ENCODE measurements at regions not wholly inside any gene's neighbourhood (a gene's known extent, or its start where the extent isn't known, plus 50 kb on each side); places are given as distances from the start of the nearest gene placed in this dataset.
"Not testable (repeated sequence)": the region's sequence is repeated elsewhere in the genome, so short reads cannot be mapped to it uniquely, and the experiment has no call there.

GRCh38 chr1:242914729-242915128 lies 340.4 kb downstream of the CEP170 start:
- not testable (repeated sequence) for DNase-seq (ENCODE audit: low read depth in 3 of 3, low spot score in 2 of 3)

- DNase-seq (ENCODE audit: low read depth in 3 of 3, low spot score in 2 of 3): not testable (repeated sequence)
Measured at GRCh38 chr1:242912855-242913254, 342.2 kb downstream of the CEP170 start.

GRCh38 chr1:242900558-242900957 lies 354.5 kb downstream of the CEP170 start:
- not testable (repeated sequence) for DNase-seq (ENCODE audit: low read depth in 3 of 3, low spot score in 2 of 3)

DNA sequence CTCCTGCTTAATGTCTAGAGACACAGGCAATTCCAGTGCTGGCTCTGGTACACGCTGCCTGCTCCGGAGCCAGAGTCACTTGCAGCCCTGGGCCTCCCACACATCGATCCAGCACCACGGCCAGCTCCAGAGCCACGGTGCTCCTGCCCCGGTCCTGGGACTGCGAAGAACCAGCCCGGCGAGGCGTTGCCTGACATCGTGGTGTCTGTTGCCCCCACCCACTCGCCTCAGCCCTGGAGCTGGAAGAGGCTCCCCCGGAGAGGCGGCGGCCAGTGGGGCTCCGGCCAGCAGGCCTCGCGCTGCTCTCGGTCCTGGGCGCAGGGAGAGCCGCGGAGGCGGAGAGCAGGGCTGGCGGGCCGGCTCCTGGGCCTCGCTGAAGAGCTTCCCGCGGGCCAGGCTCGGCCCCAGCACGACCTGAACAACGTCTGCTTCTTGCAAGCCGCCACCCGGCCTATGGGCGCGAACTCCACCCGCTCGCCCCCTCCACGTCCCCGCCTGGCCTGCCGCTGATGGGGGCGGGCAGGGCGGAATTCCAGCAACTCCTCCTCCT lies 364.8 kb downstream of the CEP170 start:
- DNase-seq (ENCODE audit: low read depth in 3 of 3, low spot score in 2 of 3): peak in 2 of 3 donors; percentile 2 to 10

DNA sequence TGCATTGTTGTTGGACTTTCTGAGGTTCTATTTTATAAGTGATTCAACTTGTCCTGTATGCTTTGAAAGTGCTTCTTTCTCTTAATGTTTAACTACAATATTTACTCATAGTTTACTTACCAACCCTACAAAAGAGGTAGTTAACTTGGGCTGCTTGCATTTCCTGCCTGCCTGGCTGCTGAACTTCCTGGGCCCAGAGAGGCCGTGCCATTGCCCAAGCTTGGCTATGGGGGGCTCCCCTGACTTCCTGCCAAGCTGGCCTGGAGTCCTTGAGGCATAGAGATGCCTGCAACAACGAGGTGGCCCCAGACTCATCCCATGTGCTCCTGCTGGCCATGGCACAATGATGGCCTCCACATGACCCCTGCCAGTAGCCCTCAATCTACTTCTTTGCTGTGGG lies 361.6 kb upstream of the PLD5 start:
- DNase-seq (ENCODE audit: low read depth in 3 of 3, low spot score in 2 of 3): no peak

GRCh38 chr1:242880022-242880421 lies 355.5 kb upstream of the PLD5 start:
- DNase-seq (ENCODE audit: low read depth in 3 of 3, low spot score in 2 of 3): not testable (repeated sequence)

GRCh38 chr1:242877743-242878142 lies 353.2 kb upstream of the PLD5 start:
- no peak for DNase-seq (ENCODE audit: low read depth in 3 of 3, low spot score in 2 of 3)

DNA sequence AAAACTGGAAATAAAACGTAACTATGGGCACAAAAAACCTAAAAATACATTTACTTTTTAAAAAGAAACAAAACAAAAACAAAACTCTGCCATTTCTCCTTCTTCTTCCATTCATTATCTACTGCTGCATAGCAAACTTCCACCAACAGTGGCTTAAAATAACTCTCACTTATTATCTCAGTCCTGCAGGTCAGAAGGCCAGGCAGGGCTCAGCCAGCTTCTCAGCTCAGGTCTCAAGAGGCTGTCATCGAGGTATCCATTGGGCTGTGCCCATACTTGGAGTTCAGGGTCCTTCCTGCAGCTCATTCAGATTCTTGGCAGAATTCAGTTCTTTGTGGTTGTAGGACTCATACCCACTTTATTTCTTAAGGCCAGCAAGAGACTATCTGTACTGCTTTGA lies 352.7 kb upstream of the PLD5 start:
- DNase-seq (ENCODE audit: low read depth in 3 of 3, low spot score in 2 of 3): no peak

DNA sequence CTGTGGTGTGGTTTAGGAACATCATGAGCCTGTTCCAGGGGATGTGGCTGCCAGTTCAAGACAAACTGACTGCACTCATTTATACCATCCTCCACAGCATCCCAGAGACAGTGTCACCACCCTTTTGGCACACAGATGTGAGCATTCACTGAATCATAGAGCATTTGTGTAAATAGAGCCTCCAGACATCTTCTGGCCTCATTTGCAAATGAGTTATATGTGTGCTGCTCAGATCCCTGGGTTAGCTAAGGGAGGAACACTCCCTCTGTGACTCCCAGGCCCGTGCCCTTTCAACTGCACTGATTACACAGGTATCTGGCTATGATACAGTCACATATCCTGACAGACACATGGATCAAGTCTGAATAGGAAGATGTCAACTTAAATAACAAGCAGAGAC lies 351.5 kb upstream of the PLD5 start:
- no peak for DNase-seq (ENCODE audit: low read depth in 3 of 3, low spot score in 2 of 3)

- DNase-seq (ENCODE audit: low read depth in 3 of 3, low spot score in 2 of 3): no peak
Measured at GRCh38 chr1:242873661-242874060, 349.2 kb upstream of the PLD5 start.

- no peak for DNase-seq (ENCODE audit: low read depth in 3 of 3, low spot score in 2 of 3)
Measured at GRCh38 chr1:242872521-242872920, 348.0 kb upstream of the PLD5 start.

GRCh38 chr1:242871471-242872030 lies 347.1 kb upstream of the PLD5 start:
- DNase-seq (ENCODE audit: low read depth in 3 of 3, low spot score in 2 of 3): no peak

DNA sequence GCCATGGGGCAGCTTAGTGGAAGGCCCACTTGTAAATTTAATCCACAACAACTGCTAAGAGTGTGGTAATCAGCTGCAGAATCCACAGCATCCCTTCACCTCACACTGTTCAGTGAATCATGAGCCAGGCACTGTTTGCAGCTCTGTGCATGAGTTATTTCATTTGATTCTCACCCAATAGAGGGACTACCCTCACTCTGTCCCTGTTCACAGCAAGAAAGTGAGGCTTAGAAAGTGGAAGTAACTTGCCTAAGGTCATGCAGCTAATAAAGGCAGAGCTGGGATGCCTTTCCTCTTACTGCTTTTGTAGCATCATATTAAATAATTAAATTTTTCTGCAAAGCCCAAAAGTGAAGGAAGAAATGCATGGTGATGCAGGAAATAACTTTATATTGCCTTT lies 346.5 kb upstream of the PLD5 start:
- DNase-seq (ENCODE audit: low read depth in 3 of 3, low spot score in 2 of 3): no peak

DNA sequence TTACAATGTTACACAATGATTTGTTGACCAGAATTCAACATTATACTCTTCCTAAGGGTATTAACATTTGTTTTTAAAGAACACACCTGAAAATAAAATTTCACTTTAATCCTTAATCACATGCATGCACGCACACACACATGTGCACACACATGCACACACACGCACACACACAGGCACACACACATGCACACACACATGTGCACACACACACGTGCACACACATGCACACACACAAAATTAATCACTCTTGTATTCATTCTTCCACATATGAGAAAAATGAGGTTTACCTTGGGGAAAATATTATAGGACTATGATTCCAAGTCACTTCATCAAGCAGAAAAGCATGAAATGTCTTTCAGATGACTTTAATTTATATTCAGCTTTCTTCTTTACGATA lies 331.8 kb upstream of the PLD5 start:
- DNase-seq (ENCODE audit: low read depth in 3 of 3, low spot score in 2 of 3): no peak

DNA sequence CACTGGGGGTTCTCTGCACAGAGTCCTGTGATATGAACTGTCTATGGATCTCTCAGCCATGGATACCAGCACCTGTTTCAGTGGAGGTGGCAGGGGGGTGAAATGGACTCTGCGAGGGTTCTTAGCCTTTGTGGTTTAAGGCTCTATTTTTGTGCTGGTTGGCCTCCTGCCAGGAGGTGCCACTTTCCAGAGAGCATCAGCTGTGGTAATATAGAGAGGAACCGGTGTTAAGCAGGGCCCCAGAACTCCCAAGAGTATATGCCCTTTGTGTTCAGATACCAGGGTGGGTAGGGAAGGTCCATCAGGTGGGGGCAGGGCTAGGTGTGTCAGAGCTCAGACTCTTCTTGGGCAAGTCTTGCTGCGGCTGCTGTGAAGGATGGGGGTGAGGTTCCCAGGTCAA lies 330.0 kb upstream of the PLD5 start:
- no peak for DNase-seq (ENCODE audit: low read depth in 3 of 3, low spot score in 2 of 3)

- peak in 2 of 3 donors; percentile 2 to 5 for DNase-seq (ENCODE audit: low read depth in 3 of 3, low spot score in 2 of 3)
Measured at GRCh38 chr1:242847390-242847993, 323.0 kb upstream of the PLD5 start.

- no peak for DNase-seq (ENCODE audit: low read depth in 3 of 3, low spot score in 2 of 3)
Measured at GRCh38 chr1:242842094-242842493, 317.6 kb upstream of the PLD5 start.

DNA sequence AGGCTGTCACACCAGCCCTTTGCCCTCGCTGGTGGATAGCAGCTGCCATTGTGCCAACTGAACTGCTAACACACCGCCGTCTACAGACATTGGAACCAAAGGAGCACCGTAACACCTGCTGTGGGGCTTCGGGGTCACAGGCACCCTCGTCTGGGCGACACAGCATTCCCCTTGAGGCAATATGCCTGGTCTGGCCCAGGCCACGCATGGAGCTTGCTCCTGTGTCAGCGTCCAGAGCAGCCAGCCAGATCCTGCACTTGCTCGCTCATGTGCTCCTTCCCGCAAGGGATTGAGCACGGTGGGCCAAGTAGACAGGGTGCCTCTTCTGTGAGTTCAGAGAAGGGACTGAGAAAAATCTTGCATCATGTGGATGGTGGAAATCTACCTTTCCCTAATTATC lies 314.6 kb upstream of the PLD5 start:
- no peak for DNase-seq (ENCODE audit: low read depth in 3 of 3, low spot score in 2 of 3)

- no peak for DNase-seq (ENCODE audit: low read depth in 3 of 3, low spot score in 2 of 3)
Measured at GRCh38 chr1:242836423-242836822, 311.9 kb upstream of the PLD5 start.

DNA sequence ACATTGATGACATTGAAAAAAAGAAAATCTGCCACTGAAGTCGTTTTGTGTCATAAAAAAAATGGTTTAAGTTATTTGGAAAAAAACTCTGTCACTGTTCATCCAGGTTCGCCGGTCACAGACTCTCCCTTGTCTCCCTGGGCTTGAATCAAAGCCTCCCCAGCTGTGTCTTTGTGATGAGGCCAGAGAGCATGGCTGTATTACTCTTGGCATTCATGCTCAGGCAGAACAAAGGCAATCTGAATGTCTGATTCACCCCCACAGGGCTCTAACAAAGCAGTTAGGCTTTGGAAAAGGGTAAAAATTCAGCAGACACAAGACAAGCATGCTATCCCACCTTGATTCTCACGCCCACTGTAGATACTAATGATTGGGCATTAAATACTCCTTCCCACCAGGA lies 304.3 kb upstream of the PLD5 start:
- no peak for DNase-seq (ENCODE audit: low read depth in 3 of 3, low spot score in 2 of 3)

GRCh38 chr1:242828199-242828598 lies 303.7 kb upstream of the PLD5 start:
- DNase-seq (ENCODE audit: low read depth in 3 of 3, low spot score in 2 of 3): no peak

DNA sequence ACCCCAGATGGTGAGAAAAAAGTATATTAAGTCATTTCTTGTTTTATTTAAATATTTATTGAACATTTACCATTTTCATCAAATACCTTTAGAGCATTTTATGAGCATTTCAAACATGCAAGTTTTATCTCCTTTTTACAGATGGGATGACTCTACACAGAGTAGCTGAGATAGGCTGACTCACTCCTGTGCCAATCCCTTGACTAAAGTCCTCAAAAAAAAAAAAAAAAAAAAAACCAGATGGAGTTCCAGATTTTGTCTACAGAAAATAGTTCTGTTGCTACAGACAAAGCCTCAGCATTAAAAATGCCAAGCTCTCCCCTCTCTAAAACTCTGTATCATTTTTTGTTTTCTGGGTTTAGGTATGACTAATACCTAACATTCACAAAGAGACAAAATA lies 303.0 kb upstream of the PLD5 start:
- DNase-seq (ENCODE audit: low read depth in 3 of 3, low spot score in 2 of 3): no peak

Data from right renal cortex interstitium (tissue), 3 donors.